Renal cortical epithelial cell (primary cell): ENCODE measurements at regions not wholly inside any gene's neighbourhood (a gene's known extent, or its start where the extent isn't known, plus 50 kb on each side); places are given as distances from the start of the nearest gene placed in this dataset.
A peak's percentile ranks its signal among the peaks of the same experiment; 100 is the strongest.

Experiments used
- DNase-seq: peaks from one replicate; pipeline ENCODE4 v3.0.0-alpha.2; 2011; ENCODE audit warnings: low read depth

- DNase-seq = peak; percentile 81
These were observed 135.3 kb upstream of the ZNF618 start for GRCh38 chr9:113740508-113741500.

DNA sequence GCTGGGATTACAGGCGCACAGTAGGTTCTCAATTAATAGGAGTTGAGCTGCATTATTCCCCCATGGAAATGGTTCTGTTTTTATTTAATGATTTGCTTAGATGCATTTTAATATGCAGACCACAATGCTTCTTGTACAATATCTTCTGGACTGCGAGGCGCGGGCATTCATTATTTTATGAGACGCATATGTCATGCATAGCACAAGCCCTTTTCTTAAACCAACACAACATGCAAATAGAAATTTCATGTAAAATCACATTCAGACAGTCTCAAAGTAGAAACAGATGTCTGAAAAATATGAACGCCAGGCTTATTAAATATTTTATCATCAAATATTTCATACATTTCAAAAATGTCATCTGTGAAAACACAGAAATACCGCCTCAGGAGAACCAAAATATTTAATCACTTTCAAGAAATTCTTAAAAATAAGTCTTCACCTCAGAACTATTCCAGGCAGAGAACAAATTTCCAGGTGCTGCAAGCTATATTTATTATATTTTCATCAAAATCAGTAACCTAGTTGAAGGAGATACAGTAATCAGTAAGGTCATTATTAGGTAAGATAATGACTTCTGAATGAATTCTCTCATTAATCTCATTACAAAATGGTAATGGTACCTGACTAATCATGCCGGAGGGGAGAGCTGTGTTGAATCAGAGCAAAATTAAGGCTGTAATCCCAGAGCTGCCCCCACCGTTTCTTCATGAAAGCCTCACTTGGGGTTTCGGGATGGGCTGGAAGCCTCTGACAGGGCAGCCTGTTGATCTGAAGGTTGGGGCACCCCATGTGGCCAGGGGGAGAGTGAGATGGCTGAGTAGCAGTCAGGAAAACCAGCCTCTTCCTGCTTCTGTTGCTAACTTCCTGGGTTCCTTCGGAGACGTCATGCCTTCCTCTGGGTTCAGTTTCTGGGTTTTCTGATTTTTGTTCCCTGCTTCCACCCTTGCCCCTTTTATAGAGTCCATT is 133.9 kb upstream of the ZNF618 start:
- DNase-seq = no peak

GRCh38 chr9:113742878-113743277 is 133.2 kb upstream of the ZNF618 start:
- DNase-seq = no peak

DNA sequence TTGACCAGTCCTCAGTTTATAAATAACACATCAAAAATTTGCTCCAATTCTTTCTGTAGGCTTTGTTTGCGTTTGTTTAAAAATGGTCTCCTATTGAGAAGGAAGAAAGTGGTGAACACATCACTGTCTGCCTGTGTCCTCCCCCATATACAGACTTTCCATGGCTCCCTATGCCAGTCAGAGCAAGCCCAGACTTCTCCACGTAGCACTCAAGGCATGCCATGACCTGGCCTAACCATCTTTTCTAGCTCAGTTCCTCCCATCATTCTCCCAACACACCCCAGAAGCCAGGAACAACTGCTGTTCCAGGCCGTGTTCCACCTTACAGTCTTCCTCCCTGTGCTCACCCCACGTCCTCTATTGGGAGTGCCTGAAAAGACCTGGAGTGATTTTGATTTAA is 129.6 kb upstream of the ZNF618 start:
- DNase-seq = no peak

GRCh38 chr9:113748135-113748534 is 128.0 kb upstream of the ZNF618 start:
- DNase-seq = no peak

- DNase-seq = no peak
These were observed 122.5 kb upstream of the ZNF618 start for GRCh38 chr9:113753398-113754119.

DNA sequence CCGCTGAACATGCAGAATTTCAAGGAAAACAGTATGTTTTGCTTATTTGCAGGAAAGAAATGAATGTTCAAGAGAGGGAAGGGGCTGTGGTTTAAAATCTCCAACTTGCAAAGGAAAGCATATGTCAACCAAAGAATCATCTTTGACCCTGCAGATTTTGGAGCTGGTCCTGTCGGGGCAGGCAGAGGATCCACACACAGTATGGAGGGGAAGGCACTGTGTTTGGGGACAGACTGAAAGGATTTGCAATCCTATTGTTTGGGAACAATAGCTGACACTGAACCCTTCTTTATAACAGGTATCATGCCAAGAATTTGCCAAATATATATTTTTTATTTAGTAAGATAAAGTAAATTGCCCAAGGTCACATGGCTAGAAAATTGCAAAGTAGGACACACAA is 121.4 kb upstream of the ZNF618 start:
- no peak for DNase-seq

DNA sequence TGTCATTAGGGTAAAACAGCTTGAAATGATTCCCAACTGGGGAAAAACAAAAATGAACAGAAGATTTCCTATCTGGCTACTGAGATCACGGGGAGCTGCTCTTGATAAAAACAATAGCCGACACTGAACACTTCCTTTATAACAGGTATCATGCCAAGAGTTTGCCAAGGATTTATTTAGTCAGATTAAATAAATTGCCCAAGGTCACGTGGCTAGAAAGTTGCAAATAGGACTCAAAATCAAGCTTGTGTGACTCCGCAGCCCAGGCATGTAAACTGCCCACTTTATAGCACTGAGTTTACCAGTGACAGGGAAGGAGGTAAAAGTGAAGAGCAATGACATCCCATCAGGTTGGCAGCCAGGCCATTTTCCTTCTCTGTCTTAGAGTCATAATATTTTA is 120.7 kb upstream of the ZNF618 start:
- DNase-seq = no peak

DNA sequence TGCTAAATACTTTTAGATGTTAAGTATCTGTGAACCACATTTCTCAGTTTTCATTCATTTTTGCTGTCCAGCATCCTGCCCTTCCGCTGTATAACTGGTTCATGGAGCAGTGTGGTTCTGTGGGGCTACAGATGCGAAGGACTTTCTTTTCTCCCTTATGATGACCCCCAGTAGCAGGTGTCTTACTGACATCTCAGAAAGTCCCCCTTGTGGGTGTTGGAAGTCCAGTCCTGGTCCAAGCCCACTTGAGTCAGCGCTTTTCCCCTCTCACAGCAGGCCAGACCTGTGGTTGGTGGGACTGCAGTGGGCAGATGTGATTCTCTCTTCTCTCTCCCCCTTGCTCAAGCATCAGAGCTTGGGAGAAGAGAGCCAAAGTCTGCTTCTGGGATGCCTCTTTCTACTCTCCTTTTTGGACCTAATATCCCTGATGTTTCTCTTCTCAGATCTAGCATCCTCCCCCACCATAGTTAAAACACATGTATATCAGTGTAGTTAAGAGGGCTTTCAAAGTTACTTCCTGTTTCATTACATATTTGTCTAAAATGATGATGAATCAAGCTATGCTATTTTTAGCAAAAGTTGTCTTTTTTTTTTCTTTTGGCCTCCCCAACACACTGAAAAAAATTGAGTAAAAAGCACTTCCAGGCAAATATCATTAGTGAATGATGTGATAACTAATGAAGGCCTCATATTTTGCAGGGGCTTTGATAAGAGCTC is 119.5 kb upstream of the ZNF618 start:
- DNase-seq = no peak

- no peak for DNase-seq
These were observed 112.7 kb upstream of the ZNF618 start for GRCh38 chr9:113763429-113763828.

DNA sequence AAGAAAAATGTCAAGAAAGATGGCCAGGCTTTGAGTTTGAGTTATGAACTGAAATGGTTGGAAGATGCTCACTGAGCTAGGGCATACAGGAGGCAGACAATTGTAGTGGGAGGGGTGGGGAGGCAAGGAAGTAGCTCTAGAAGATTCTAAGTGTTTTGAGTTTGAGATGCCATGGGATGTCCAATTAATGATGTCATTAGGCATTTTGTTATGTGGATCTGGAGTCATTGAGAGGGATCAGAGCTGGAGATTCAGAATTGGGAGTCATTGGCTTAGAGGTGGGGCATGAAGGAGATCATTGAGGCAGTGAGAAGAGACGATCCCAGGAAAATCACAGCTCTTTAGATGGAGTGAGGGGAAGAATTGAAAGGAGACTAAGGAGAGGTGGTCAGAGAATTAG is 111.5 kb upstream of the ZNF618 start:
- no peak for DNase-seq

- DNase-seq = no peak
These were observed 106.7 kb upstream of the ZNF618 start for GRCh38 chr9:113769412-113769811.

DNA sequence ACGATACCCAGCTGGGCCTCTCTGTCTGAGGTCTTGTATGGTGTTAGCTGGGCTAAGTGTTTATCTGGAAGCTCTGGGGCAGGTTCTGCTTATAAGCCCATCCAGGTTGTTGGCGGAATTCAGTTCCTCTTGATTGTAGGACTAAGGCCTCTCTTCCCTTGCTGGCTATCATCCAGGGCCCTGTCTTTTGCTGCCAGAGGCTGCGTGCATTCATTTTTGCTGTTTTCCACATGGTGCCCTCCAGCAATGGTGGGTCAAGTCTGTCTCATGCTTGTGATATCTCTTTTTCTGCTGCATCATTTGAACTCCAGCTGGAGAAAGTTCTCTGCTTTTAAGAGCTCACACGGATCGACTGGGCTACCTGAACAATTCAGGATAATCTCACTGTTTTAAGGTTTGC is 105.7 kb upstream of the ZNF618 start:
- no peak for DNase-seq

GRCh38 chr9:113771199-113771598 is 104.9 kb upstream of the ZNF618 start:
- DNase-seq = no peak

DNA sequence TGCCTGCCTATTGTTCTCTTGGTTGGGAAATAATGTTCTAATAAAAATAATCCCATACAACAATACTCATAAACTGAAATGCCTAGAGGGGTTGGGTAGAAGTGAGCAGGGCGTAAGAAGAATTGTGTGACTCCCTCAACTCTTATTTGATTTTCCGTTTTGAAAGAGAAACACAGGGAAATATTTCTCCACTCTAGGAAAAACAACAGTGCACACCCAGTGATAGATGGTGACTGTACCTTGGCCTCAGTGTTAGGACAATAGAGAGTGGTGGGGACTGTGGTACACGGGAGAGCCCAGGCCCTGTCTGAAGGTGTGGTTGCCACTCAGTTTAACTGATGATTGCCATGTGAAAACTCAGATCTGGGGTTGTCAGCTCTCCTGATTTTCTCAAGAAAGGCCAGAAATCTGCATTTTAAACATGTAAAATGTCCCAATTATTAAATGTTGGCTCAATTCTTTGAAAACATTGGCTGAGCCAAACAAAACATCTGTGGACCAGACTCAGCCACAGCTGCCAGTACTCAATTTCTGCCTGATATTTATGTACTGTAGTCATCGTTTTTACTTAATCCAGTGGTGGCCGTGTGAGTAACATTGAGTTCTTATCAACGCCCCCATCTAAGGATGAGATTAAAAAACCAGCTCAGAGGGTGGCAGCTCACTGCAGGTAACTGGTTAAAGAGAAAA is 103.8 kb upstream of the ZNF618 start:
- DNase-seq = no peak

DNA sequence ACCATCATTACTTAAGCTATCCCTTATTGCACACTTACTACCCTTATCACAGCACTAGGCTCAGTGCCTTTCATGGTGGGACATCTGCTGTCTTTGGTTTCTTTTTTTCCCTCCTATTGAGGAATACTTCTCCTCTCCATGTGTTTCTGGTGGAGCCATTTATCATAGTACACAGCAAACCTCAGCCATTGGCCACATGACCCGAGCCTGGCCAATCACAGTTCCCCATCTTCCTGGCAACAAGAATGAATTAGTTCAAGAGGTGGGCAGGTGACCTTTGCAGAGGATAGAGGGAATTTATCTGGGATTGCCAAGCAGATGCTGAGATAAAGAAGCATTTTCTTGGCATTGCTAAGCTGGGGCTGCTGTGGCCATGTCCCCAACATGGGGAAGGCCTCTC is 101.1 kb upstream of the ZNF618 start:
- DNase-seq = no peak

DNA sequence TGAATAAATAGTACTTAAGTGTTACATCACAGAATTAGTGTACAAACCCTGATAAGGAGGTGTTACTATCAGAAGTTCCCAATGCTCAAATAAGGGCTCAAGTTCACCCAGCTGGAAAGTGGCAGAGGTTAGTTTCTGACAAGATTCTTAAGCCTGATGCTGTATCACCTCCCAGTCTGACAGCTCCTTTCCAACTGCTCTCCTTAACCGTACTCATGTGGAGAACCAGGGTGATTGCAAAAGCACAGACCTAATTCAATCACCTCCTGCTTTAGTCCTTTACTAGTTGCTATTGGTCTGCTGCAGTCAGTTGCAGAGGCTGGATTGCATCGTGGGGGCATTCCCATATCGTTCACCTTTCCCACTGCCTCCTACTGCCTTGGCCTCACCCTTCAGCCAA is 100.4 kb upstream of the ZNF618 start:
- DNase-seq = no peak

DNA sequence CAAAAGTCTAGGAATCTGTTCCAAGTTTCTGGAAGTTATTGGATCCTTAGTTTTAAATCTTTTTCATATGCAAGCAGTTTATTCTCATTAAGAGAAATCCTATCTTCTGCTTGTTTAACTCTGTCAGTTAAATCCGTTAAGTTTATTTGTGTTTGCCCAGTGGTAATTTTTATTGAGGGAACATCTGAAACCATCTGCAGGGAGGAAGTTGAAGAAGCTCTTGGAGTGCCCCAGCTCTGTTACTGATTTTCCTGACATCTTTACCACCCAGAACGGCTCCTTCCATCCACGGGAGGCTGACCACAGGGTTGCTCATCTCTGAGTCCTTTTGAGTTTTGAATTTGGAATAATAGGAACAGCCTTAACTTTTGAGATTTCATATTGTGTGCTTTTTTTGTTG is 99.9 kb upstream of the ZNF618 start:
- DNase-seq = no peak

DNA sequence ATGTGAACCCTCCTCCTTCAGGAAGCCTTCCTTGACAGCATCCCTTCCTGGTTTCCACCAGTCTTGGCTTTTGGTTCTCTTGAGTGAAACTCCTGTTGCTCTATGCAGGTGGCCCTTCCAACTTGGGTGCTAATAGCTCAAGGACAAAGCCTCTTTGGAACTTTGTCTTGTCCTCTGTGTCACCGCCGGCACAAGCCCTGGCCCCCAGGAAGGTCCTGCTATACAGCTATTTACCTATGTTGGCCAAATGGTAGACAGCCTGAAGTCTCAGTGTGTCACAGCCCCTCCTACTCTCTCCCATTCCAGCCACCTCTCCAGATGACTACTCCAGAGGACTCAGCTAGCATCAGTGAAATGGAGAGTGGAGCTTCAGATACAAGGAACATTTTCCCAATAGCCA is 94.7 kb upstream of the ZNF618 start:
- no peak for DNase-seq

DNA sequence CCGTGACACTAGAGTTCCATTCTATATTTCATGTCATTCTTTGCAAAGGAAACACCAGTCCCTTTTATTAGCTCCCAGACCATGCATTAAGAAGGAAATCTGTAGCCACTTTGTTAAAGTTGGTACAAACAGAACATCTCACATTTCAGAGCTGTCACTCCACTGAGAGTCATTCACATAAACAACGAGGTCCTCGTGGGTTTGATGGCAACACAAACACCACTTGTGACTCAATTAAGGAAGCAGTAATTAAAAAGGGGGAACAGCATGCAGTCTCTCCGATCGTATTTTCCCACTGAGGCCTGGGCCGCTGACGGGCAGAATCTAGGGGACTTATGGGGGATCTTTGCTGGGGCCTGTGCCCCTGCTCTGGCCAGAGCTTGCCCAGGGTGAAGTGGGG is 94.2 kb upstream of the ZNF618 start:
- DNase-seq = no peak

DNA sequence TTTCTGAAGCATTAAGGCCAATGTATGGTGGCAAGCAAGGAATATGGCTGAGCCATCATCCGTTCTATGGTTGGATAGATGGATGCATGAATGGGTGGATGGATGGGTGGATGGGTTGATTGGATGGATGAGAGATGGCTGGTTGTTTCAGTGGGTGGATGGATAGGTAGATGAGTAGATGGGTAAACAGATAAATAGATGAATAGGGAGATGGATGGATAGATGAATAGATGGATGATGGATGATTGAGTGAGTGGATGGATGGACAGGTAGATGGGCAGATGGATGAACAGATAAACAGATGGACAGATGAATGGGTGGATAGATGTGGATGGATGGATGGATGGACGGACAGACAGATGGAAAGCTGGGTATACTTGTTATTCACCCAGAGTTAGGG is 92.6 kb upstream of the ZNF618 start:
- DNase-seq = no peak
